ENCODE measurements at regions not wholly inside any gene's neighbourhood (a gene's known extent, or its start where the extent isn't known, plus 50 kb on each side); places are given as distances from the start of the nearest gene placed in this dataset.

- Histone ChIP-seq H3K4me3 (ENCODE audit: low read depth, low read length) (no peak overlapping the region), H3K36me3 (ENCODE audit: insufficient read depth) (no peaks in the 10 kb centered on the region), H3K4me1 (ENCODE audit: insufficient read depth) (no peaks in the 10 kb centered on the region), H3K27ac (ENCODE audit: low read depth) (no peak overlapping the region)
- DNase-seq (ENCODE audit: extremely low spot score): peak; percentile 75
- WGBS: 28% methylated on average over 9 of the region's 9 CpGs
Observed at GRCh38 chr6:112780498-112781096, 433.5 kb downstream of the RFPL4B start.

DNA sequence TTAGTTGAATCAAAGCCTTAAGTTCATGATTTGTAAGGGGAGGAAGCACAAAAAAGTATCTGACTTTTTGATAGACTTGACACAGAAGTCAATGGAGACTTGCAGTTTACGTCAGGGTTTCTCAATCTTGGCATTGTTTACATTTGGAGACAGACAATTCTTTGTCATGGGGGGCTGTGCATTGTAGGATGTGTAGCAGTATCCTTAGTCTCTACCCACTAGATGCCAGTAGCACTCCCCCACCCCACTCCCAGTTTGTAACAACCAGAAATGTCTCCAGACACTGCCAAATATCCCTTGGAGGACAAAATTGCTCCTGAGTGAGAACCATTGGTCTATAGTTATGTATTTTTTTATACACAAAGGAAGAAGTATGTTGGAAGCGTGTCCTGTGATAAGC, 434.1 kb downstream of the RFPL4B start:
- WGBS: 80% methylated on average over 2 of the region's 2 CpGs
- no peaks in the 10 kb centered on the region for H3K36me3 ChIP-seq (ENCODE audit: insufficient read depth)
- no peak for DNase-seq (ENCODE audit: extremely low spot score)
- H3K4me1 ChIP-seq (ENCODE audit: insufficient read depth): no peaks in the 10 kb centered on the region
- no peak overlapping the region for H3K4me3 ChIP-seq (ENCODE audit: low read depth, low read length)
- no peak overlapping the region for H3K27ac ChIP-seq (ENCODE audit: low read depth)

- WGBS: 96% methylated on average over 2 of the region's 2 CpGs
- DNase-seq (ENCODE audit: extremely low spot score): no peak
- H3K36me3 ChIP-seq (ENCODE audit: insufficient read depth): no peaks in the 10 kb centered on the region
- H3K4me1 ChIP-seq (ENCODE audit: insufficient read depth): no peaks in the 10 kb centered on the region
- H3K4me3 ChIP-seq (ENCODE audit: low read depth, low read length): no peak overlapping the region
- H3K27ac ChIP-seq (ENCODE audit: low read depth): no peak overlapping the region
Observed at GRCh38 chr6:112785408-112785807, 438.3 kb downstream of the RFPL4B start.

GRCh38 chr6:112786801-112787200, 439.7 kb downstream of the RFPL4B start:
- 78% methylated on average over 2 of the region's 2 CpGs for WGBS
- H3K36me3 ChIP-seq (ENCODE audit: insufficient read depth): no peaks in the 10 kb centered on the region
- H3K4me3 ChIP-seq (ENCODE audit: low read depth, low read length): no peak overlapping the region
- DNase-seq (ENCODE audit: extremely low spot score): no peak
- no peak overlapping the region for H3K27ac ChIP-seq (ENCODE audit: low read depth)
- H3K4me1 ChIP-seq (ENCODE audit: insufficient read depth): no peaks in the 10 kb centered on the region

DNA sequence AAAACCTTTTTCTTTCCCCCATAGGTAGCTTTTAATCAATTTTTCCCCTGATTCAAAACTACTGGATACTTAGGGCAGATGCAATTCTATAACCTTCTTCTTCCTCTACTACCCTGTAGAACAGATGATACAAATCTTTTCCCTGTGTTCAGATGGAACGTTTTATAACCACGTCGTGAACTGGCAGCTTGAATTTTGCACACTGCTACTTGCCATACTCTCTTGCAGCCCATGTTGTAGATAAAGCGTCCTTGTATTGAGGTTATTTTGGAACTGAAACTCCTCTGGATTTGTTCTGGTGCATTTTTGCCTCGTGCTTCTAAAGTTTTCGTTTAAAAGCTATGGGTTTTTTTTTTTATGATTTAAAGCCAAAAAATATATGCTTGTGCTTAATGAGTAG, 440.2 kb downstream of the RFPL4B start:
- DNase-seq (ENCODE audit: extremely low spot score): no peak
- Histone ChIP-seq H3K36me3 (ENCODE audit: insufficient read depth) (no peaks in the 10 kb centered on the region), H3K27ac (ENCODE audit: low read depth) (no peak overlapping the region), H3K4me3 (ENCODE audit: low read depth, low read length) (no peak overlapping the region), H3K4me1 (ENCODE audit: insufficient read depth) (no peaks in the 10 kb centered on the region)
- WGBS: 53% methylated on average over 6 of the region's 6 CpGs

- Histone ChIP-seq H3K27ac (ENCODE audit: low read depth) (no peak overlapping the region), H3K36me3 (ENCODE audit: insufficient read depth) (no peaks in the 10 kb centered on the region), H3K4me3 (ENCODE audit: low read depth, low read length) (no peak overlapping the region), H3K4me1 (ENCODE audit: insufficient read depth) (no peaks in the 10 kb centered on the region)
- no peak for DNase-seq (ENCODE audit: extremely low spot score)
- WGBS: 89% methylated on average over 1 of the region's 1 CpG
Observed at GRCh38 chr6:112795316-112795715, 448.2 kb downstream of the RFPL4B start.

DNA sequence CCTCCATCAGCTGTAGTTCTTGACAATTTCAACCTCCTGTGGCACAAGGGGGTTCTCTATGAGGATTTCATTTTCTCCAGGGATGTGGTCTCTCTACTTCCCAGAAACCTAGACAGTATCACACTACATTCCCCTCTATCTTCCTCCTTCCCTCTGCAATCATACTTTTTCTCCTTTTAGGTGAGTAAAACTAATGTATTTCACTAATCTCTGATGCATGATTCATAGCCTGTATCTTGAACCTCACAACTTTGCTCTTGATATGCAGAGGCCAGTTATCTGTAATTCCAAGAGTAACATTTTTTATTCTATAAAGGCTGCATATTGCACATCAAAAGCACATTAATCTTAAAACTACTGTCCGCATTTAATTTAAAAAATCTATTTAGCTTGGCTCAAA, 449.6 kb downstream of the RFPL4B start:
- H3K36me3 ChIP-seq (ENCODE audit: insufficient read depth): no peaks in the 10 kb centered on the region
- H3K4me1 ChIP-seq (ENCODE audit: insufficient read depth): no peaks in the 10 kb centered on the region
- WGBS: 98% methylated on average over 1 of the region's 1 CpG

GRCh38 chr6:112799889-112800288, 452.8 kb downstream of the RFPL4B start:
- no peak for DNase-seq (ENCODE audit: extremely low spot score)
- Histone ChIP-seq H3K27ac (ENCODE audit: low read depth) (no peak overlapping the region), H3K36me3 (ENCODE audit: insufficient read depth) (no peaks in the 10 kb centered on the region), H3K4me3 (ENCODE audit: low read depth, low read length) (no peak overlapping the region), H3K4me1 (ENCODE audit: insufficient read depth) (no peaks in the 10 kb centered on the region)
- 79% methylated on average over 1 of the region's 1 CpG for WGBS

More for the DNA sequence above, 449.6 kb downstream of the RFPL4B start:
- H3K27ac ChIP-seq (ENCODE audit: low read depth): no peak overlapping the region
- no peak for DNase-seq (ENCODE audit: extremely low spot score)
- H3K4me3 ChIP-seq (ENCODE audit: low read depth, low read length): no peak overlapping the region

DNA sequence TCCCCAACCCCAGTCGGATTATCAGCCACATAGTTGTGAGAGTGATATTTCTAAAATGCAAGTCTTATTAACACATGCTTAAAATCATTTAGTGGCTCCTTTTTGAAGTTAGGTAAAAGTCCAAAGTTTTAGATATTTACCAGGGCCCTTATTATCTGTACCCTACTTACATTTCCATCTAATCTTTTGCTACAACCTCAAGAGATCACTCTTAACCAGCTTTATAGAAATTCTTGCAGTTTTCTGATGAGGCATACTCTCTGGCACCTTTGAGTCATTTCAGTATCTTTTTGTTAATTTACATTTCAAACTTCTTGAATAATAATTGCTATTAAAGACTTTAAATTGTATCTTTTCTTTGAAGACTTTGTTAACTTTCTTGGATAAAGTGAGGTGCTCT, 453.3 kb downstream of the RFPL4B start:
- no peak for DNase-seq (ENCODE audit: extremely low spot score)
- Histone ChIP-seq H3K4me3 (ENCODE audit: low read depth, low read length) (no peak overlapping the region), H3K36me3 (ENCODE audit: insufficient read depth) (no peaks in the 10 kb centered on the region), H3K27ac (ENCODE audit: low read depth) (no peak overlapping the region), H3K4me1 (ENCODE audit: insufficient read depth) (no peaks in the 10 kb centered on the region)
- 97% methylated on average over 1 of the region's 1 CpG for WGBS

DNA sequence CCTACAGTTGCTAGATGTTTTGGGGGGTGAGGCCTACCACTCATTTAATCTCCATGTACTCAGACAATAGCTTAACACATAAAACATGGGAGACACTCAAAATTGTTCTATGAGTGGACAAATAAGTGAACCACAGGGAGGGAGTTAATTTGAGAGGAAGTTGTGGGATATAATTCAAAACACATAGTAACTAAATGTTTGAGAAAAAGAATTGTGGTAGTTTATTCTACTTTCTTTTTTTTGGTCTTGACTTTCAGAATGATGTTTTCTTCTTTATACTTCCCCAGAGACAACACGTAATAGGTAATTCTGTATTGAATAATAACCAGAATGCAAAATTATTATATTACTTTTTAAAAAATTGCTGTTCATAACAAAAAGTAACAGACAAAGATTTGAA, 453.8 kb downstream of the RFPL4B start:
- Histone ChIP-seq H3K4me1 (ENCODE audit: insufficient read depth) (no peaks in the 10 kb centered on the region), H3K4me3 (ENCODE audit: low read depth, low read length) (no peak overlapping the region), H3K27ac (ENCODE audit: low read depth) (no peak overlapping the region), H3K36me3 (ENCODE audit: insufficient read depth) (no peaks in the 10 kb centered on the region)
- WGBS: 97% methylated on average over 1 of the region's 1 CpG
- DNase-seq (ENCODE audit: extremely low spot score): no peak

- DNase-seq (ENCODE audit: extremely low spot score): no peak
- H3K4me1 ChIP-seq (ENCODE audit: insufficient read depth): no peaks in the 10 kb centered on the region
- no peaks in the 10 kb centered on the region for H3K36me3 ChIP-seq (ENCODE audit: insufficient read depth)
- no peak overlapping the region for H3K27ac ChIP-seq (ENCODE audit: low read depth)
- WGBS: 35% methylated on average over 3 of the region's 3 CpGs
- H3K4me3 ChIP-seq (ENCODE audit: low read depth, low read length): no peak overlapping the region
Observed at GRCh38 chr6:112801468-112802080, 454.4 kb downstream of the RFPL4B start.

- no peaks in the 10 kb centered on the region for H3K36me3 ChIP-seq (ENCODE audit: insufficient read depth)
- WGBS: 40% methylated on average over 1 of the region's 1 CpG
- DNase-seq (ENCODE audit: extremely low spot score): peak; percentile 50
- no peaks in the 10 kb centered on the region for H3K4me1 ChIP-seq (ENCODE audit: insufficient read depth)
- H3K4me3 ChIP-seq (ENCODE audit: low read depth, low read length): no peak overlapping the region
- no peak overlapping the region for H3K27ac ChIP-seq (ENCODE audit: low read depth)
Observed at GRCh38 chr6:112802144-112802543, 455.0 kb downstream of the RFPL4B start.

DNA sequence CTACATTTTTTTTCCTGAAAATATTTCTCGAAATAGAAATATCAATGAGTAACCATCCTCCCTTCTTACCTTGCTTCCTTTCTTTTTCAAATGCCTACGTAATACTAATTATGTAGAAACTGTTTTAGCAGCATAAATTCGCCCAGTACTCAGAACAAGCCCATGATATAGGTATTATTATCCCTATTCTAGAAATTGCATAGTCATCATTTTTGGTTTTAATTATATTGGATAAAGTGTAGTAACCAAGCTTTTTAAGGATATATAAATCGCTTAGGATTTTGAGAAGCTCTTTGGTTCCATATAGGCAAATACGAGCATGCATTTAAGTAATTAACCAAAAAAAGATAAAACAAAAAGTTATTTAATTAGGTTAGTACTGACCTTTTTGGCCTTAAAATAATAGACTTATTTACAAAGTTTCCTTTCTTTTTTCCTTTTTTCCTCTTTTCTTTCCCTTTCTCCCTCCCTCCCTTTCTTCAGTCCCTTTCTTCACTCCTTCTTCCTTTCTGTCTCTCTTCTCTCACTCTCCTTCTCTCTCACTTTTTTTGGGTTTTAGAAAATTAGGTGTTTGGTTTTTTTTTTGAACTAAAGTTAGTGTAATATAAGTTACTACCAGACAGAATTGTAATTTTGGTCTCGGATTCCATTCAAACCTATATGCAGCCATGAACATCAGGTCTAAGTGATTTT, 457.7 kb downstream of the RFPL4B start:
- Histone ChIP-seq H3K27ac (ENCODE audit: low read depth) (no peak overlapping the region), H3K36me3 (ENCODE audit: insufficient read depth) (no peaks in the 10 kb centered on the region), H3K4me1 (ENCODE audit: insufficient read depth) (no peaks in the 10 kb centered on the region), H3K4me3 (ENCODE audit: low read depth, low read length) (no peak overlapping the region)
- no peak for DNase-seq (ENCODE audit: extremely low spot score)
- WGBS: 97% methylated on average over 6 of the region's 6 CpGs

GRCh38 chr6:112806163-112806865, 459.2 kb downstream of the RFPL4B start:
- Histone ChIP-seq H3K36me3 (ENCODE audit: insufficient read depth) (no peaks in the 10 kb centered on the region), H3K4me3 (ENCODE audit: low read depth, low read length) (no peak overlapping the region), H3K27ac (ENCODE audit: low read depth) (no peak overlapping the region), H3K4me1 (ENCODE audit: insufficient read depth) (no peaks in the 10 kb centered on the region)
- WGBS: 86% methylated on average over 4 of the region's 4 CpGs
- DNase-seq (ENCODE audit: extremely low spot score): no peak
